HCT116 (cell line): ENCODE measurements at regions not wholly inside any gene's neighbourhood (a gene's known extent, or its start where the extent isn't known, plus 50 kb on each side); places are given as distances from the start of the nearest gene placed in this dataset.

Experiments used
- ATAC-seq: fragments of 200-7000 bp; cut with Tn5 transposase; 2 replicates; pipeline ENCODE4 v1.9.1; 2020; ENCODE audit warnings: mild to moderate bottlenecking, moderate library complexity
- BruUV-seq: library from RNA; stranded (reverse); fragments of 400-500 nt; replicated peaks from 2 replicates; lab custom pipeline; 2021; lab: Mats Ljungman, UMichigan
- CTCF ChIA-PET: fragments of 300-600 bp; sonication (Branson Sonifier 250); formaldehyde crosslinking; loops from one replicate; lab custom pipeline; 2021; ENCODE audit warnings: antibody characterized with exemption; lab: Charles Lee
- POLR2A ChIA-PET: fragments of 300-600, 350-600 bp; sonication (Branson Sonifier 250); formaldehyde crosslinking; loops from one replicate; lab custom pipeline; 2021; ENCODE audit warnings: antibody characterized with exemption; lab: Charles Lee
- RAD21 ChIA-PET, 2 experiments: fragments of 300-600 bp; sonication (Branson Sonifier 250); formaldehyde crosslinking; loops; one replicate each; lab custom pipeline; 2023; ENCODE audit warnings: low total read pairs in 2 of 2; ENCODE audit not compliant: uncharacterized antibody in 2 of 2, unreplicated experiment in 2 of 2, low non-redundant PET in 1 of 2; lab: Charles Lee
- DNase-seq: peaks from one replicate; pipeline ENCODE4 v3.0.0-alpha.2; 2010; ENCODE audit warnings: low read depth, low spot score
- H2AFZ ChIP-seq: fragments of 200-600 bp; shearing (Covaris generic), sonication (generic); 2 replicates; pipeline ENCODE4 v1.6.1; 2017; ENCODE audit warnings: low read depth, mixed run types, mixed read lengths, antibody characterized with exemption, low read length; ENCODE audit not compliant: poor library complexity, severe bottlenecking
- H3K27ac ChIP-seq: 2 replicates; pipeline ENCODE4 v1.5.1; 2012; ENCODE audit warnings: low read depth, low read length
- H3K27me3 ChIP-seq: fragments of 200-600 bp; sonication (generic); 2 replicates; pipeline ENCODE4 v1.6.1; 2016; ENCODE audit warnings: mixed run types, low read length, mixed read lengths; ENCODE audit not compliant: insufficient read depth
- H3K36me3 ChIP-seq, 2 experiments: fragments of 200-500 bp in 1 of 2; fragments of 200-600 bp in 1 of 2; sonication (Bioruptor generic) in 1 of 2; sonication (generic) in 1 of 2; 2 replicates each; pipeline versions ENCODE4 v1.5.1 to v1.6.1; 2014 to 2016; ENCODE audit warnings: low read length in 2 of 2, inconsistent platforms in 1 of 2, mixed read lengths in 1 of 2, mixed run types in 1 of 2; ENCODE audit not compliant: insufficient read depth in 2 of 2, control insufficient read depth in 1 of 2
- H3K4me1 ChIP-seq, 2 experiments: fragments of 200-600 bp in 1 of 2; sonication (generic) in 1 of 2; 2 replicates each; pipeline versions ENCODE4 v1.5.1 to v1.6.1; 2012 to 2017; ENCODE audit warnings: low read length in 2 of 2, inconsistent platforms in 1 of 2, mild to moderate bottlenecking in 1 of 2, mixed read lengths in 1 of 2, mixed run types in 1 of 2, moderate library complexity in 1 of 2; ENCODE audit not compliant: insufficient read depth in 2 of 2, control insufficient read depth in 1 of 2
- H3K4me2 ChIP-seq: fragments of 200-600 bp; sonication (generic); 2 replicates; pipeline ENCODE4 v1.6.1; 2017; ENCODE audit warnings: mixed run types, low read length, mixed read lengths
- H3K4me3 ChIP-seq, 2 experiments: fragments of 200-600 bp in 1 of 2; sonication (generic) in 1 of 2; replicated peaks in 1 of 2; 2 replicates each; pipeline ENCODE4 v1.5.1; 2011 to 2016; ENCODE audit warnings: low read length in 2 of 2, control low read depth in 1 of 2, low read depth in 1 of 2, mild to moderate bottlenecking in 1 of 2, mixed read lengths in 1 of 2, mixed run types in 1 of 2
- H3K79me2 ChIP-seq: fragments of 200-600 bp; sonication (generic); 2 replicates; pipeline ENCODE4 v1.6.1; 2017; ENCODE audit warnings: mild to moderate bottlenecking, mixed run types, low read length, moderate library complexity, mixed read lengths; ENCODE audit not compliant: insufficient read depth
- H3K9ac ChIP-seq: fragments of 200-600 bp; sonication (generic); 2 replicates; pipeline ENCODE4 v1.6.1; 2016; ENCODE audit warnings: low read length, mixed read lengths
- H3K9me2 ChIP-seq: fragments of 200-600 bp; sonication (generic), shearing (Covaris generic); 2 replicates; pipeline ENCODE4 v1.6.1; 2017; ENCODE audit warnings: mixed run types, mild to moderate bottlenecking, moderate library complexity; ENCODE audit not compliant: insufficient read depth
- H3K9me3 ChIP-seq, 2 experiments: fragments of 200-500 bp in 1 of 2; fragments of 200-600 bp in 1 of 2; sonication (Bioruptor generic) in 1 of 2; sonication (generic) in 1 of 2; 2 replicates each; pipeline ENCODE4 v1.6.1; 2014 to 2017; ENCODE audit warnings: low read length in 2 of 2, mixed read lengths in 2 of 2, inconsistent platforms in 1 of 2, low read depth in 1 of 2, mild to moderate bottlenecking in 1 of 2, mixed run types in 1 of 2, moderate library complexity in 1 of 2; ENCODE audit not compliant: control insufficient read depth in 1 of 2, insufficient read depth in 1 of 2
- H4K20me1 ChIP-seq: fragments of 200-600 bp; sonication (generic), shearing (Covaris generic); 2 replicates; pipeline ENCODE4 v1.6.1; 2017; ENCODE audit warnings: mixed run types, mild to moderate bottlenecking, moderate library complexity; ENCODE audit not compliant: insufficient read depth
- CBX3 ChIP-seq: IDR thresholded peaks from 2 replicates; pipeline ENCODE4 v1.6.1; 2012; ENCODE audit warnings: low read depth
- ELF1 ChIP-seq: IDR thresholded peaks from 2 replicates; pipeline ENCODE4 v1.6.1; 2012; ENCODE audit warnings: low read depth, borderline replicate concordance
- EZH2 ChIP-seq: fragments of 200-600 bp; sonication (generic); IDR thresholded peaks from 2 replicates; pipeline ENCODE4 v1.6.1; 2017; ENCODE audit warnings: antibody characterized with exemption, mixed run types
- POLR2A ChIP-seq: IDR thresholded peaks from 2 replicates; pipeline ENCODE4 v1.7.0; 2011; ENCODE audit warnings: borderline replicate concordance; ENCODE audit not compliant: insufficient read depth, insufficient read length; ENCODE audit errors: extremely low read depth
- SIN3A ChIP-seq: IDR thresholded peaks from 2 replicates; pipeline ENCODE4 v1.6.1; 2012; ENCODE audit warnings: low read depth
- ZNF274 ChIP-seq: fragments of 200-500 bp; sonication (Bioruptor generic); IDR thresholded peaks from 2 replicates; pipeline ENCODE4 v1.6.1; 2014; ENCODE audit warnings: mild to moderate bottlenecking, low read depth, low read length, inconsistent platforms
- intact Hi-C: fragments of 100-400 bp; cut with micrococcal nuclease; formaldehyde crosslinking; loops from 2 replicates; pipeline ENCODE4 v1.10.0; 2022

GRCh38 chr11:115959081-115959486, 454.9 kb upstream of the CADM1 start:
- no peak overlapping the region for H3K9ac ChIP-seq
- TF ChIP-seq ELF1 (no peak), ZNF274 (no peak), CBX3 (no peak), SIN3A (no peak), EZH2 (no peak)
- intact Hi-C loops: no loop called here
- H3K9me2 ChIP-seq: no peaks in the 10 kb centered on the region
- DNase-seq: no peak
- no peak overlapping the region for H3K4me3 ChIP-seq
- no peaks in the 10 kb centered on the region; a peak in 1 of 4 replicates for H3K9me3 ChIP-seq
- H3K27me3 ChIP-seq: no peaks in the 10 kb centered on the region
- no peaks in the 10 kb centered on the region for H3K36me3 ChIP-seq
- H3K79me2 ChIP-seq: no peaks in the 10 kb centered on the region
- no peak overlapping the region for H3K4me2 ChIP-seq
- H2AFZ ChIP-seq: no peak overlapping the region
- no peak for ATAC-seq
- ChIA-PET POLR2A (no interaction called here), RAD21 (no interaction called here), CTCF (no interaction called here)
- H4K20me1 ChIP-seq: no peaks in the 10 kb centered on the region
- no peak overlapping the region for H3K27ac ChIP-seq
- BruUV-seq: no TSS peak
- no peaks in the 10 kb centered on the region for H3K4me1 ChIP-seq

GRCh38 chr11:115958089-115959000, 454.1 kb upstream of the CADM1 start:
- no peaks in the 10 kb centered on the region for H3K36me3 ChIP-seq
- ATAC-seq (no peak), DNase-seq (no peak)
- no TSS peak for BruUV-seq
- H2AFZ ChIP-seq: no peak overlapping the region
- H3K9ac ChIP-seq: no peak overlapping the region
- no peak for TF ChIP-seq POLR2A
- H3K4me2 ChIP-seq: no peak overlapping the region
- H3K27ac ChIP-seq: no peak overlapping the region
- intact Hi-C loops: no loop called here
- no peaks in the 10 kb centered on the region for H3K79me2 ChIP-seq
- no peaks in the 10 kb centered on the region for H3K27me3 ChIP-seq
- no peaks in the 10 kb centered on the region for H3K4me1 ChIP-seq
- H4K20me1 ChIP-seq: no peaks in the 10 kb centered on the region
- H3K4me3 ChIP-seq: no peak overlapping the region
- H3K9me3 ChIP-seq: no peaks in the 10 kb centered on the region; a peak in 1 of 4 replicates
- POLR2A ChIA-PET: no interaction called here
- RAD21 ChIA-PET: no interaction called here
- no peaks in the 10 kb centered on the region for H3K9me2 ChIP-seq
- CTCF ChIA-PET: no interaction called here
